ENCODE measurements at regions not wholly inside any gene's neighbourhood (a gene's known extent, or its start where the extent isn't known, plus 50 kb on each side); places are given as distances from the start of the nearest gene placed in this dataset.

- Histone ChIP-seq H3K79me2 (ENCODE audit: control insufficient read depth, low read length) (no peaks in the 10 kb centered on the region), H3F3A (ENCODE audit: control insufficient read depth, insufficient read depth) (no peaks in the 10 kb centered on the region), H3K4me3 (ENCODE audit: low read length) (no peak overlapping the region), H3K27me3 (ENCODE audit: control insufficient read depth, low read length) (no peaks in the 10 kb centered on the region; the same call in 1 of the 2 replicates), H3K9me2 (replicated peaks; ENCODE audit: control insufficient read depth, low read length) (no peaks in the 10 kb centered on the region; the same call in 1 of the 2 replicates), H3K27ac (ENCODE audit: low read depth, low read length) (no peak overlapping the region), H4K20me1 (ENCODE audit: control insufficient read depth, insufficient read depth, low read depth, low read length) (no peaks in the 10 kb centered on the region), H3K4me2 (ENCODE audit: low read length) (no peak overlapping the region), H3K9me3 (ENCODE audit: control insufficient read depth, insufficient read depth, low read length) (peaks cover 3% of the 10 kb centered on the region; the same call in 1 of the 2 replicates), H3K36me3 (ENCODE audit: control insufficient read depth, low read length) (no peaks in the 10 kb centered on the region), H3K4me1 (ENCODE audit: control insufficient read depth, low read length) (no peaks in the 10 kb centered on the region)
- no peak for TF ChIP-seq CTCF (IDR thresholded peaks at IDR 0.05; ENCODE audit: low read depth, low read length, poor library complexity, severe bottlenecking)
- no peak for TF ChIP-seq EZH2phosphoT487 (IDR thresholded peaks at IDR 0.05; ENCODE audit: borderline replicate concordance, low read length)
These were observed 80.8 kb upstream of the ACSL3 start for GRCh38 chr2:222780051-222780450.

GRCh38 chr2:222782201-222782730 is 78.6 kb upstream of the ACSL3 start:
- Histone ChIP-seq H3K27ac (ENCODE audit: low read depth, low read length) (no peak overlapping the region), H3K9me3 (ENCODE audit: control insufficient read depth, insufficient read depth, low read length) (peaks cover 3% of the 10 kb centered on the region; the same call in 1 of the 2 replicates), H3K79me2 (ENCODE audit: control insufficient read depth, low read length) (no peaks in the 10 kb centered on the region), H3K4me3 (ENCODE audit: low read length) (no peak overlapping the region), H3K27me3 (ENCODE audit: control insufficient read depth, low read length) (no peaks in the 10 kb centered on the region; the same call in 1 of the 2 replicates), H3F3A (ENCODE audit: control insufficient read depth, insufficient read depth) (no peaks in the 10 kb centered on the region), H3K4me2 (ENCODE audit: low read length) (no peak overlapping the region), H3K4me1 (ENCODE audit: control insufficient read depth, low read length) (no peaks in the 10 kb centered on the region), H3K9me2 (replicated peaks; ENCODE audit: control insufficient read depth, low read length) (no peaks in the 10 kb centered on the region; the same call in 1 of the 2 replicates), H3K36me3 (ENCODE audit: control insufficient read depth, low read length) (no peaks in the 10 kb centered on the region), H4K20me1 (ENCODE audit: control insufficient read depth, insufficient read depth, low read depth, low read length) (no peaks in the 10 kb centered on the region)
- no peak for TF ChIP-seq EZH2phosphoT487 (IDR thresholded peaks at IDR 0.05; ENCODE audit: borderline replicate concordance, low read length)
- no peak for TF ChIP-seq CTCF (IDR thresholded peaks at IDR 0.05; ENCODE audit: low read depth, low read length, poor library complexity, severe bottlenecking)

GRCh38 chr2:222783592-222783991 is 77.2 kb upstream of the ACSL3 start:
- Histone ChIP-seq H3K9me2 (replicated peaks; ENCODE audit: control insufficient read depth, low read length) (no peaks in the 10 kb centered on the region; the same call in 1 of the 2 replicates), H3K27ac (ENCODE audit: low read depth, low read length) (no peak overlapping the region), H3K4me2 (ENCODE audit: low read length) (no peak overlapping the region), H3K36me3 (ENCODE audit: control insufficient read depth, low read length) (no peaks in the 10 kb centered on the region), H3K4me1 (ENCODE audit: control insufficient read depth, low read length) (no peaks in the 10 kb centered on the region), H3K9me3 (ENCODE audit: control insufficient read depth, insufficient read depth, low read length) (peaks cover 3% of the 10 kb centered on the region; the same call in 1 of the 2 replicates), H3K4me3 (ENCODE audit: low read length) (no peak overlapping the region), H4K20me1 (ENCODE audit: control insufficient read depth, insufficient read depth, low read depth, low read length) (no peaks in the 10 kb centered on the region), H3F3A (ENCODE audit: control insufficient read depth, insufficient read depth) (no peaks in the 10 kb centered on the region), H3K79me2 (ENCODE audit: control insufficient read depth, low read length) (no peaks in the 10 kb centered on the region), H3K27me3 (ENCODE audit: control insufficient read depth, low read length) (no peaks in the 10 kb centered on the region; the same call in 1 of the 2 replicates)
- TF ChIP-seq EZH2phosphoT487 (IDR thresholded peaks at IDR 0.05; ENCODE audit: borderline replicate concordance, low read length), result no peak
- TF ChIP-seq CTCF (IDR thresholded peaks at IDR 0.05; ENCODE audit: low read depth, low read length, poor library complexity, severe bottlenecking), result no peak
